H9 (cell line): ENCODE measurements at regions not wholly inside any gene's neighbourhood (a gene's known extent, or its start where the extent isn't known, plus 50 kb on each side); places are given as distances from the start of the nearest gene placed in this dataset.

Experiments
- DNase-seq: peaks from one replicate; pipeline ENCODE4 v3.0.0-alpha.2; 2017
- H2AFZ ChIP-seq: one replicate; pipeline ENCODE4 v1.6.1; 2013; ENCODE audit warnings: mild to moderate bottlenecking, low read length, control low read depth, moderate library complexity
- H2AK5ac ChIP-seq: 2 replicates; pipeline ENCODE4 v1.6.1; 2013; ENCODE audit warnings: low read length, control low read depth, mixed read lengths; ENCODE audit not compliant: insufficient read length
- H2BK120ac ChIP-seq: one replicate; pipeline ENCODE4 v1.6.1; 2013; ENCODE audit warnings: low read depth, mild to moderate bottlenecking, low read length, control low read depth, inconsistent platforms; ENCODE audit not compliant: poor library complexity, severe bottlenecking
- H2BK12ac ChIP-seq: 2 replicates; pipeline ENCODE4 v1.6.1; 2013; ENCODE audit warnings: low read length, control low read depth, mixed read lengths, low read depth; ENCODE audit not compliant: insufficient read length
- H2BK15ac ChIP-seq: 2 replicates; pipeline ENCODE4 v1.6.1; 2013; ENCODE audit warnings: low read depth, low read length, control low read depth
- H2BK20ac ChIP-seq: one replicate; pipeline ENCODE4 v1.6.1; 2013; ENCODE audit warnings: low read depth, mild to moderate bottlenecking, low read length, control low read depth, inconsistent platforms; ENCODE audit not compliant: poor library complexity, severe bottlenecking
- H2BK5ac ChIP-seq: 2 replicates; pipeline ENCODE4 v1.6.1; 2013; ENCODE audit warnings: low read length, control low read depth, mixed read lengths; ENCODE audit not compliant: insufficient read length
- H3K14ac ChIP-seq: 2 replicates; pipeline ENCODE4 v1.6.1; 2013; ENCODE audit warnings: low read length, control low read depth; ENCODE audit not compliant: insufficient read depth
- H3K18ac ChIP-seq: 2 replicates; pipeline ENCODE4 v1.6.1; 2013; ENCODE audit warnings: low read depth, mild to moderate bottlenecking, mixed read lengths, low read length, control low read depth; ENCODE audit not compliant: insufficient read length
- H3K23ac ChIP-seq: 2 replicates; pipeline ENCODE4 v1.6.1; 2013; ENCODE audit warnings: low read length, control low read depth, mixed read lengths, low read depth; ENCODE audit not compliant: insufficient read length
- H3K23me2 ChIP-seq: 2 replicates; pipeline ENCODE4 v1.6.1; 2013; ENCODE audit warnings: low read depth, mild to moderate bottlenecking, mixed read lengths, low read length, control low read depth; ENCODE audit not compliant: insufficient read length, poor library complexity, severe bottlenecking
- H3K27ac ChIP-seq: 2 replicates; pipeline ENCODE4 v1.5.1; 2013; ENCODE audit warnings: low read length, control low read depth, mixed read lengths, low read depth; ENCODE audit not compliant: insufficient read length
- H3K27me3 ChIP-seq: 2 replicates; pipeline ENCODE4 v1.6.1; 2013; ENCODE audit warnings: low read length, control low read depth, inconsistent platforms; ENCODE audit not compliant: insufficient read depth
- H3K4ac ChIP-seq: 2 replicates; pipeline ENCODE4 v1.6.1; 2013; ENCODE audit warnings: low read depth, mild to moderate bottlenecking, control low read depth, inconsistent platforms, low read length, moderate library complexity
- H3K4me1 ChIP-seq: 2 replicates; pipeline ENCODE4 v1.6.1; 2013; ENCODE audit warnings: low read length, control low read depth, inconsistent platforms; ENCODE audit not compliant: insufficient read depth
- H3K4me2 ChIP-seq: 2 replicates; pipeline ENCODE4 v1.6.1; 2013; ENCODE audit warnings: low read length, control low read depth, mixed read lengths; ENCODE audit not compliant: insufficient read length, insufficient read depth
- H3K56ac ChIP-seq: 2 replicates; pipeline ENCODE4 v1.6.1; 2013; ENCODE audit warnings: low read depth, mild to moderate bottlenecking, mixed read lengths, low read length, control low read depth; ENCODE audit not compliant: insufficient read length
- H3K79me1 ChIP-seq: 2 replicates; pipeline ENCODE4 v1.6.1; 2013; ENCODE audit warnings: low read depth, mild to moderate bottlenecking, moderate library complexity, low read length, control low read depth, inconsistent platforms; ENCODE audit not compliant: insufficient read depth, poor library complexity, severe bottlenecking
- H3K79me2 ChIP-seq: 2 replicates; pipeline ENCODE4 v1.6.1; 2013; ENCODE audit warnings: low read length, control low read depth, inconsistent platforms; ENCODE audit not compliant: insufficient read depth
- H3K9ac ChIP-seq: 2 replicates; pipeline ENCODE4 v1.6.1; 2013; ENCODE audit warnings: low read length, control low read depth, mixed read lengths; ENCODE audit not compliant: insufficient read length; ENCODE audit errors: extremely low read depth
- H3K9me3 ChIP-seq: one replicate; pipeline ENCODE4 v1.6.1; 2013; ENCODE audit warnings: low read depth, low read length, inconsistent platforms; ENCODE audit not compliant: control insufficient read depth
- H3T11ph ChIP-seq: one replicate; pipeline ENCODE4 v1.6.1; 2013; ENCODE audit warnings: mild to moderate bottlenecking, low read length, control low read depth, inconsistent platforms
- H4K20me1 ChIP-seq: one replicate; pipeline ENCODE4 v1.6.1; 2013; ENCODE audit not compliant: control insufficient read depth, insufficient read length, insufficient read depth
- H4K5ac ChIP-seq: 2 replicates; pipeline ENCODE4 v1.6.1; 2013; ENCODE audit warnings: low read depth, mild to moderate bottlenecking, mixed read lengths, low read length, control low read depth; ENCODE audit not compliant: insufficient read length
- H4K8ac ChIP-seq: replicated peaks from 2 replicates; pipeline ENCODE4 v1.6.1; 2013; ENCODE audit warnings: low read length, control low read depth, mixed read lengths, low read depth; ENCODE audit not compliant: insufficient read length
- H4K91ac ChIP-seq: 2 replicates; pipeline ENCODE4 v1.6.1; 2013; ENCODE audit warnings: low read depth, mild to moderate bottlenecking, moderate library complexity, mixed read lengths, low read length, control low read depth; ENCODE audit not compliant: insufficient read length
- H3K27ac Mint-ChIP-seq, 3 experiments: 2 replicates in 2 of 3; 3 replicates in 1 of 3; pipeline ENCODE4 v1.8.0; 2020 to 2021; ENCODE audit warnings: mixed read lengths in 3 of 3, mild to moderate bottlenecking in 1 of 3, moderate library complexity in 1 of 3
- H3K27me3 Mint-ChIP-seq: 2 replicates; pipeline ENCODE4 v1.8.0; 2021; ENCODE audit warnings: low read depth, mild to moderate bottlenecking, moderate library complexity, mixed read lengths
- H3K36me3 Mint-ChIP-seq, 3 experiments: 2 replicates in 2 of 3; 3 replicates in 1 of 3; pipeline ENCODE4 v1.8.0; 2020 to 2021; ENCODE audit warnings: low read depth in 3 of 3, mixed read lengths in 3 of 3; ENCODE audit not compliant: insufficient read depth in 1 of 3
- H3K4me1 Mint-ChIP-seq, 2 experiments: 2 replicates each; pipeline ENCODE4 v1.8.0; 2020; ENCODE audit warnings: mixed read lengths in 2 of 2
- H3K4me3 Mint-ChIP-seq, 2 experiments: 2 replicates in 1 of 2; 3 replicates in 1 of 2; pipeline ENCODE4 v1.8.0; 2020 to 2021; ENCODE audit warnings: mild to moderate bottlenecking in 2 of 2, mixed read lengths in 2 of 2, moderate library complexity in 1 of 2
- H3K9me3 Mint-ChIP-seq, 2 experiments: 2 replicates in 1 of 2; 3 replicates in 1 of 2; pipeline ENCODE4 v1.8.0; 2020; ENCODE audit warnings: mild to moderate bottlenecking in 2 of 2, mixed read lengths in 2 of 2, moderate library complexity in 1 of 2
- CTCF ChIP-seq: fragments of 200-600 bp; sonication (generic); conservative IDR thresholded peaks from 3 replicates; pipeline ENCODE4 v1.8.0; 2021; ENCODE audit warnings: antibody characterized with exemption, mild to moderate bottlenecking
- WGBS: extraction: QIAGEN DNeasy Blood & Tissue Kit; methylation state at CpG from one replicate; pipeline ENCODE4 v1.1.7; 2013; ENCODE audit warnings: missing lambda C conversion rate, low lambda C conversion rate, mixed read lengths; ENCODE audit not compliant: insufficient read length; ENCODE audit errors: extremely low coverage; 5-methylcytosine and 5-hydroxymethylcytosine counted together

- Histone ChIP-seq H3K4me2 (no peak overlapping the region), H3K9me3 (no peaks in the 10 kb centered on the region), H2BK15ac (no peak overlapping the region), H2BK20ac (no peak overlapping the region), H4K5ac (no peak overlapping the region), H3K27me3 (no peaks in the 10 kb centered on the region), H2BK120ac (no peak overlapping the region), H2BK12ac (no peak overlapping the region), H3K9ac (no peak overlapping the region), H3K23me2 (no peaks in the 10 kb centered on the region), H3K14ac (no peak overlapping the region), H2AK5ac (no peak overlapping the region), H3K56ac (no peak overlapping the region), H3K23ac (no peak overlapping the region), H3K27ac (no peak overlapping the region), H4K91ac (no peak overlapping the region), H4K8ac (no peak overlapping the region), H3K79me2 (no peaks in the 10 kb centered on the region; the same call in 1 of the 2 replicates), H3K79me1 (no peaks in the 10 kb centered on the region), H2AFZ (no peak overlapping the region), H3K18ac (no peak overlapping the region), H4K20me1 (no peaks in the 10 kb centered on the region), H3T11ph (no peak overlapping the region), H2BK5ac (no peak overlapping the region), H3K4ac (no peak overlapping the region), H3K4me1 (no peaks in the 10 kb centered on the region; the same call in 1 of the 2 replicates)
- Mint-ChIP-seq H3K27ac (no peak overlapping the region), H3K4me3 (no peak overlapping the region), H3K4me1 (peaks cover 14 to 21% of the 10 kb centered on the region in 2 experiments), H3K9me3 (peaks cover 1 to 4% of the 10 kb centered on the region in 2 experiments; a peak in 4 of 5 replicates), H3K27me3 (peaks cover 12% of the 10 kb centered on the region), H3K36me3 (0 out of 7 replicates have a peak, but pooled peaks cover 0 to 3% (median 0%) of the 10 kb centered on the region in 3 experiments)
- WGBS, result no CpG with 5 or more reads among the region's 2 CpGs
- no peak for DNase-seq
- TF ChIP-seq CTCF, result no peak
These were observed 623.8 kb downstream of the HTR1B start for GRCh38 chr6:76839505-76839904.
